Upper lobe of left lung (tissue), 6 donors: ENCODE measurements at regions not wholly inside any gene's neighbourhood (a gene's known extent, or its start where the extent isn't known, plus 50 kb on each side); places are given as distances from the start of the nearest gene placed in this dataset.

ENCODE experiments used
- ATAC-seq, 2 donors: fragments of 200-7000 bp; cut with Tn5 transposase; one replicate each; pipeline ENCODE4 v1.9.1; 2022; ENCODE audit warnings: mild to moderate bottlenecking in 2 of 2, moderate library complexity in 2 of 2; ENCODE audit not compliant: low FRiP score in 2 of 2
- DNase-seq, 2 donors: peaks; one replicate each; pipeline ENCODE4 v3.0.0-alpha.2; 2019 to 2020
- H3K27ac ChIP-seq, 4 donors: fragments of 200-600 bp; sonication (generic); one replicate each; pipeline ENCODE4 v1.5.1; 2016 to 2019
- H3K27me3 ChIP-seq, 4 donors: fragments of 200-600 bp; sonication (generic); one replicate each; pipeline ENCODE4 v1.5.1; 2017 to 2019
- H3K36me3 ChIP-seq, 4 donors: fragments of 200-600 bp; sonication (generic); one replicate each; pipeline ENCODE4 v1.5.1; 2016 to 2019
- H3K4me1 ChIP-seq, 4 donors: fragments of 200-600 bp; sonication (generic); one replicate each; pipeline ENCODE4 v1.5.1; 2018 to 2019
- H3K4me3 ChIP-seq, 4 donors: fragments of 200-600 bp; sonication (generic); one replicate each; pipeline ENCODE4 v1.5.1; 2017 to 2019; ENCODE audit warnings: mild to moderate bottlenecking in 2 of 4, moderate library complexity in 1 of 4
- H3K9me3 ChIP-seq, 4 donors: fragments of 200-600 bp; sonication (generic); one replicate each; pipeline ENCODE4 v1.5.1; 2018 to 2019
- EP300 ChIP-seq, 4 donors: sonication (generic); formaldehyde crosslinking; IDR thresholded peaks; one replicate each; pipeline ENCODE4 v1.5.1; 2017; ENCODE audit warnings: antibody characterized with exemption in 4 of 4, control low read depth in 2 of 4
- POLR2A ChIP-seq, 4 donors: fragments of 450-650 bp; IDR thresholded peaks; one replicate each; pipeline ENCODE4 v1.5.1; 2016 to 2017; ENCODE audit warnings: antibody characterized with exemption in 4 of 4, mild to moderate bottlenecking in 2 of 4
- POLR2AphosphoS5 ChIP-seq, 2 donors: sonication (generic); formaldehyde crosslinking; IDR thresholded peaks; one replicate each; pipeline ENCODE4 v1.5.1; 2017; ENCODE audit warnings: antibody characterized with exemption in 2 of 2
- WGBS, 2 donors: methylation state at CpG; one replicate each; pipeline ENCODE4 v1.1.5; 2017 to 2018; 5-methylcytosine and 5-hydroxymethylcytosine counted together
- TF ChIP-seq, protein P1 (sequence below), 6 experiments: fragments of 450-650 bp in 4 of 6; fragments of 200-600 bp in 2 of 6; sonication (generic) in 2 of 6; IDR thresholded peaks; one replicate each; pipeline ENCODE4 v1.5.1; 2016 to 2019; ENCODE audit warnings: antibody characterized with exemption in 6 of 6
- donor health status: DM: no; HTN: no; CAD: no; lungs with moderate emphysema.
- donor health status: DM: no; HTN: yes; CAD: no; lungs with severe emphysema.

- Histone ChIP-seq H3K4me3 (no peak overlapping the region), H3K4me1 (peaks cover 18 to 28% (median 26%) of the 10 kb centered on the region in 4 donors), H3K36me3 (no peaks in the 10 kb centered on the region), H3K27me3 (no peaks in the 10 kb centered on the region), H3K27ac (peak overlapping the region; percentile 65 to 87 (median 74)), H3K9me3 (no peaks in the 10 kb centered on the region)
- WGBS, 2 donors, result 79 to 89% methylated on average over 9 to 16 of the region's 16 CpGs
- no peak for ATAC-seq
- no peak for DNase-seq
- TF ChIP-seq EP300 (IDR thresholded peaks at IDR 0.05) (no peak), POLR2AphosphoS5 (IDR thresholded peaks at IDR 0.05) (no peak)
Measured at GRCh38 chr20:50291254-50292078, 100.8 kb downstream of the CEBPB start.

DNA sequence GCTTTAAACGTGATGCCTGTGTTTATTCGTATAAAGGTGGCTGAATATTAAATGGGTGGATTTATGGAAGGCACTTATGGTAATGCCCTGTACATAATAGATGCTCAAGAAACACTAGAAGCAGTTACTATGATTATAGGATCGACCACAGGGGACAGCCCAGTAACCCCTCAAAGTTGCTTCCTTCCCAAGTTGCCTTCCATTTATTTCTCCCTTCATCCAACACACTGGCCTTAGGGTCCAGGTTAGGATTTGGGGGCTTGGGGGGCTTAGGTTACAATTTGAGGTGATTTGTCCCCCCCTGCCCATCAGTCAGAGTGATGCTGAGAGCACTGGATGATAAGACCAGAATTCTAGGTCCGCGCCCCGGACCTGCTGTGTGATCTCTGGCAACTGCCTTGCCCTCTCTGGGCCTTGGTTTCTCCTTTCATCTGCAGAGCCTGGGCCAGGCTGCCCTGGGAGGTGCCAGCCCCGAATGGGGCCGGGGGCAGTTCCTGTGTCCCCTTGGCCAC, 101.5 kb downstream of the CEBPB start:
- peak overlapping the region; percentile 65 to 87 (median 74) for H3K27ac ChIP-seq
- DNase-seq, result no peak
- WGBS, 2 donors, result 46 to 70% methylated on average over 7 to 8 of the region's 8 CpGs
- no peaks in the 10 kb centered on the region for H3K36me3 ChIP-seq
- no peaks in the 10 kb centered on the region for H3K27me3 ChIP-seq
- ATAC-seq, result no peak
- no peak for TF ChIP-seq POLR2AphosphoS5 (IDR thresholded peaks at IDR 0.05)
- peak in 1 of 4 donors; percentile 14 for TF ChIP-seq POLR2A (IDR thresholded peaks at IDR 0.05)
- no peak overlapping the region for H3K4me3 ChIP-seq
- H3K9me3 ChIP-seq, result no peaks in the 10 kb centered on the region
- peaks cover 19 to 25% (median 25%) of the 10 kb centered on the region in 4 donors for H3K4me1 ChIP-seq

DNA sequence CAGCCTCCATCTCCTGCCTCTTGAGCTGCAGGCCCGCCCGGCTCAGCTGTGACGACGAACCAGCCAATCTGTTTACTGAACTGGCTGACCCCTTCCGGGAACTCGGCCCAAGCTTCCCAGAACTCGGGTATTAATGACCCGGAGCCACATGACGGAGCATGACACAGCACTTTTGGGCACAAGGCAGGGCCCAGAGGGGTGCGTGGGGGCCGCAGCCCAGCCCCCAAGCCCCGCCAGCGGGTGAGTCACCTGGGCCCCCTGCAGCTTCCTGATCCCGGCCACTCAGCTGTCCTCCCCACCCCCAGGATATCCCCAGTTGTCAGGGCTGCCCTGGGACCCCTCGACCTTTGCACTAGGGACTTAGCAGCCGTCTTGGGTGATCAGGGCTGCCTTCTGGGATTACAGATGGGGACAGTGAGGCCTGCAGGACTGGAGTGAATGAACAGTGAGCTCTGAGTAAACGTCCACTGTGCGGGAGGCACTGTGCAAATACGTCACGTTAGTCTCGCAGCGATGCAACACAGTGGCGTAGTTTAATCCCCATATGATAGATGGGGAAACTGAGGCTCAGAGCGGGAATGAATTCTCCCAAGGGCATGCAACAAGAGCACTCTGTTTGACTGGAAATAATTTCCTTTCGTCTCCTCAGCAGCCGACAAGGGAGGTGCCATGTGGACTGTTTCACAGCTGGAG, 102.1 kb downstream of the CEBPB start:
- peak overlapping the region; percentile 65 to 87 (median 74) for H3K27ac ChIP-seq
- DNase-seq (peak; percentile 90 to 93), ATAC-seq (peak; percentile 84 to 90)
- H3K9me3 ChIP-seq, result no peaks in the 10 kb centered on the region
- 73 to 87% methylated on average over 10 to 13 of the region's 26 CpGs for WGBS, 2 donors
- peaks cover 22 to 28% (median 25%) of the 10 kb centered on the region in 4 donors for H3K4me1 ChIP-seq
- H3K36me3 ChIP-seq, result no peaks in the 10 kb centered on the region
- H3K27me3 ChIP-seq, result no peaks in the 10 kb centered on the region
- no peak overlapping the region for H3K4me3 ChIP-seq
- peak; percentile 88 to 99 for TF ChIP-seq POLR2AphosphoS5 (IDR thresholded peaks at IDR 0.05)
- TF ChIP-seq, protein P1, sequence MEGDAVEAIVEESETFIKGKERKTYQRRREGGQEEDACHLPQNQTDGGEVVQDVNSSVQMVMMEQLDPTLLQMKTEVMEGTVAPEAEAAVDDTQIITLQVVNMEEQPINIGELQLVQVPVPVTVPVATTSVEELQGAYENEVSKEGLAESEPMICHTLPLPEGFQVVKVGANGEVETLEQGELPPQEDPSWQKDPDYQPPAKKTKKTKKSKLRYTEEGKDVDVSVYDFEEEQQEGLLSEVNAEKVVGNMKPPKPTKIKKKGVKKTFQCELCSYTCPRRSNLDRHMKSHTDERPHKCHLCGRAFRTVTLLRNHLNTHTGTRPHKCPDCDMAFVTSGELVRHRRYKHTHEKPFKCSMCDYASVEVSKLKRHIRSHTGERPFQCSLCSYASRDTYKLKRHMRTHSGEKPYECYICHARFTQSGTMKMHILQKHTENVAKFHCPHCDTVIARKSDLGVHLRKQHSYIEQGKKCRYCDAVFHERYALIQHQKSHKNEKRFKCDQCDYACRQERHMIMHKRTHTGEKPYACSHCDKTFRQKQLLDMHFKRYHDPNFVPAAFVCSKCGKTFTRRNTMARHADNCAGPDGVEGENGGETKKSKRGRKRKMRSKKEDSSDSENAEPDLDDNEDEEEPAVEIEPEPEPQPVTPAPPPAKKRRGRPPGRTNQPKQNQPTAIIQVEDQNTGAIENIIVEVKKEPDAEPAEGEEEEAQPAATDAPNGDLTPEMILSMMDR (IDR thresholded peaks at IDR 0.05), result no peak
- peak; percentile 96 to 99 (median 98) for TF ChIP-seq EP300 (IDR thresholded peaks at IDR 0.05)
- TF ChIP-seq POLR2A (IDR thresholded peaks at IDR 0.05), result peak in 2 of 4 donors; percentile 1 to 64

GRCh38 chr20:50293284-50294139, 102.9 kb downstream of the CEBPB start:
- peaks cover 22 to 28% (median 25%) of the 10 kb centered on the region in 4 donors for H3K4me1 ChIP-seq
- no peaks in the 10 kb centered on the region for H3K9me3 ChIP-seq
- no peak for DNase-seq
- H3K27me3 ChIP-seq, result no peaks in the 10 kb centered on the region
- ATAC-seq, result no peak
- WGBS, 2 donors, result 84 to 89% methylated on average over 9 to 21 of the region's 21 CpGs
- no peak overlapping the region for H3K4me3 ChIP-seq
- H3K27ac ChIP-seq, result peak overlapping the region; percentile 65 to 87 (median 74)
- no peaks in the 10 kb centered on the region for H3K36me3 ChIP-seq
- TF ChIP-seq EP300 (IDR thresholded peaks at IDR 0.05) (no peak), POLR2A (IDR thresholded peaks at IDR 0.05) (no peak), POLR2AphosphoS5 (IDR thresholded peaks at IDR 0.05) (no peak)
- TF ChIP-seq, protein P1 (IDR thresholded peaks at IDR 0.05), result no peak

GRCh38 chr20:50294164-50295088, 103.8 kb downstream of the CEBPB start:
- no peak for DNase-seq

More at GRCh38 chr20:50294164-50295088, 103.8 kb downstream of the CEBPB start:
- Histone ChIP-seq H3K36me3 (no peaks in the 10 kb centered on the region), H3K4me3 (no peak overlapping the region), H3K27ac (peak overlapping the region; percentile 35 to 87 (median 74)), H3K27me3 (no peaks in the 10 kb centered on the region), H3K4me1 (peaks cover 22 to 28% (median 25%) of the 10 kb centered on the region in 4 donors), H3K9me3 (no peaks in the 10 kb centered on the region)
- WGBS, 2 donors, result 90 to 91% methylated on average over 13 to 17 of the region's 18 CpGs
- ATAC-seq, result no peak
- TF ChIP-seq POLR2A (IDR thresholded peaks at IDR 0.05) (no peak), POLR2AphosphoS5 (IDR thresholded peaks at IDR 0.05) (no peak), EP300 (IDR thresholded peaks at IDR 0.05) (no peak)
- TF ChIP-seq, protein P1 (IDR thresholded peaks at IDR 0.05), result no peak
